ENCODE measurements at regions not wholly inside any gene's neighbourhood (a gene's known extent, or its start where the extent isn't known, plus 50 kb on each side); places are given as distances from the start of the nearest gene placed in this dataset.

DNA sequence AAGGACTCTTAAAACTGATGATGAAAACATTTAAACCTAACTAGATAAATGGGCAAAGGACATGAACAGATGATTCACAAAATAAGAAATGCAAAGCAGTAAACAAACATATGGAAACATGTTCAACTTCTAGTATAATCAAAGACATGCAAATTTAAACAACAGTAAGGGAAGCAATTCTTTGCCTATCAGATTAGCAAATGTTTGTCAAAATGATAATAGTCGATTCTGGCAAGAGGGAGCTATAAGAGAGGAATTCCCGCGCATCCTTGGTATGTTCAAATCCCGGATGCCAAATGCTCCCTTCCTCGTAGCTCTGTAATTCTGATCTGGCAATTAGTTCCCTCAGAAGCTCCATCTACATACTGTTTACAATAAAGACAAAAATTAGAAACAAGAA lies 320.5 kb downstream of the PHKB start:
- TF ChIP-seq, protein P1, sequence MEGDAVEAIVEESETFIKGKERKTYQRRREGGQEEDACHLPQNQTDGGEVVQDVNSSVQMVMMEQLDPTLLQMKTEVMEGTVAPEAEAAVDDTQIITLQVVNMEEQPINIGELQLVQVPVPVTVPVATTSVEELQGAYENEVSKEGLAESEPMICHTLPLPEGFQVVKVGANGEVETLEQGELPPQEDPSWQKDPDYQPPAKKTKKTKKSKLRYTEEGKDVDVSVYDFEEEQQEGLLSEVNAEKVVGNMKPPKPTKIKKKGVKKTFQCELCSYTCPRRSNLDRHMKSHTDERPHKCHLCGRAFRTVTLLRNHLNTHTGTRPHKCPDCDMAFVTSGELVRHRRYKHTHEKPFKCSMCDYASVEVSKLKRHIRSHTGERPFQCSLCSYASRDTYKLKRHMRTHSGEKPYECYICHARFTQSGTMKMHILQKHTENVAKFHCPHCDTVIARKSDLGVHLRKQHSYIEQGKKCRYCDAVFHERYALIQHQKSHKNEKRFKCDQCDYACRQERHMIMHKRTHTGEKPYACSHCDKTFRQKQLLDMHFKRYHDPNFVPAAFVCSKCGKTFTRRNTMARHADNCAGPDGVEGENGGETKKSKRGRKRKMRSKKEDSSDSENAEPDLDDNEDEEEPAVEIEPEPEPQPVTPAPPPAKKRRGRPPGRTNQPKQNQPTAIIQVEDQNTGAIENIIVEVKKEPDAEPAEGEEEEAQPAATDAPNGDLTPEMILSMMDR (IDR thresholded peaks at IDR 0.05), result no peak
- no peak for TF ChIP-seq POLR2A (IDR thresholded peaks at IDR 0.05)
